ENCODE measurements at regions not wholly inside any gene's neighbourhood (a gene's known extent, or its start where the extent isn't known, plus 50 kb on each side); places are given as distances from the start of the nearest gene placed in this dataset.
"Not testable (repeated sequence)": the region's sequence is repeated elsewhere in the genome, so short reads cannot be mapped to it uniquely, and the experiment has no call there.

DNA sequence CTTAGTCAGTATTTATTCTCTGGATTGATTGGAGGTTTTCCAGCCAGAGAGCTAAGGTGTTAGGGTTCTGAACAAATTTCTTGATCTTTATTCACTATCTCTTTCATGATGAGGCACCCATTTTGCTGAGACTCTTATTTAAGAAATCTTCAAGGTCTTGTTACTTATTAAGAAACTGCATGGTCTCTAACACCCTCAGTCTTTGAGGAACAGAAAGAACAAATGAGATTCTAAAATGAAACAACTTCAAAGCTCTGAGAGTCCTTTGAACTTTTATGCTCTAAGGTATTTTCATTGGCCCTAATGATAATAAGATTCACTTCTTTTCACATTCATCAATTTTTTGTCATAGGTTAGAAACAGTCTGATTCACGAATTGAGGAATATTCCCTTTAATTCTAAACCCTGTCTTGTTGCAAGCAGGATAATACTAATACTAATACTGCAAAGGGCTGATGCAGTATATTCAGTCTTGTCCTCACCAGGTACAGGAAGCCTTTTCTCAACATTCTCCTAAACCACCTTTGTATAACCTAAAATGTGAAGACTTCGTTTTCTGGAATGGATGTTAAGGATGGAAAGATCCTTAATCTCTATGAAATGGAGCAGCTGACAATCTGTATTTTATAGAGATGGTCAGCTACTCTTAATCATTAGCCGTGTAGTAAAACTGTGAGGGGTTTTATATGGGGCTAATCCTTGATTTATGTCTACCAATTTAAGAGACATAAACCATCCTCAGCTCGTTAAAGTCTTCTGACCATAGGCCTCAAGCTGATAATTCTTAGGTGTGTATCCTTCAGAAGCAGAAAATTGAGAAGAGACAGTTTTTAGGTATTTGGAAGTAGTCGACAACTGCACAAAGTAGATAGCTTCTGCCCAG is 198.3 kb downstream of the OTOL1 start:
- no peak for DNase-seq

- no peak for DNase-seq
Observed at GRCh38 chr3:161695811-161696210, 199.2 kb downstream of the OTOL1 start.

GRCh38 chr3:161700998-161701397 is 204.4 kb downstream of the OTOL1 start:
- no peak for DNase-seq

GRCh38 chr3:161707253-161707652 is 210.6 kb downstream of the OTOL1 start:
- not testable (repeated sequence) for DNase-seq

DNA sequence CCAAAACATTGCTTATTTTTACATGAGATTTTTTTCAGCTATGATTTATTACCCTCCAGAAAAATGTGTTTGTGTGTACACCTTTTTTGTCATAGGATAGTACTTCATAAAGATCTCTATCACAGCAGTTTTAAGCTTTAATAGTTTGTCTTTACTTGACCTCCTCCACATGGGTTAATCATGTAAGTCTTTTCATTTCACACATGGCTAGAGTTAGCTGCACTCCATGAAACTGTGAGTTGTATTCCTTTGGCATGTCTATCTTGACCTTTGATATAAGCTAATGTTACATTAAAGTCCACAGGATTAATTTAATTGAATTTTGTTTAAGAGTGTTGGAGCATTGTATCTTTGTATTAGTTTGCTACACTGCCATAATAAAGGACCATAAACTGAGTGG is 217.1 kb downstream of the OTOL1 start:
- no peak for DNase-seq

DNA sequence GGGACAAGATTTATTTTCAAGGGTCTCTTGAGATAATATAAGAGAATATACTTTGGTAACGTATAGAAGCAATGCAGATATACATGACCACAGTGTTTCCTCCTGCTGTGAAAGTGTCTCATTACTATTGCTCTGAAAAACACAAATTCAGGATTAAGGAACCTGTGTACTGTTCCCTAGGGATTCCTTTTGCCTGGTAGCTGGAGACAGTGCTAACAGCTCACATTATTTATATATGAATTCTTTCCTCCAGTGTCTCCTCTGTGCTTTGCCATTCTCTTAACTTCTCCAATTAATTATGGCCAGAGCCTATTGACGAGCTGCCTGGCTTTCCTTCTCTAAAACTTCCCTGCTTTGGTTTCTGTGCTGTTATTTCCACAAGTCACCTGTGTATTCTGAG is 235.4 kb downstream of the OTOL1 start:
- no peak for DNase-seq

DNA sequence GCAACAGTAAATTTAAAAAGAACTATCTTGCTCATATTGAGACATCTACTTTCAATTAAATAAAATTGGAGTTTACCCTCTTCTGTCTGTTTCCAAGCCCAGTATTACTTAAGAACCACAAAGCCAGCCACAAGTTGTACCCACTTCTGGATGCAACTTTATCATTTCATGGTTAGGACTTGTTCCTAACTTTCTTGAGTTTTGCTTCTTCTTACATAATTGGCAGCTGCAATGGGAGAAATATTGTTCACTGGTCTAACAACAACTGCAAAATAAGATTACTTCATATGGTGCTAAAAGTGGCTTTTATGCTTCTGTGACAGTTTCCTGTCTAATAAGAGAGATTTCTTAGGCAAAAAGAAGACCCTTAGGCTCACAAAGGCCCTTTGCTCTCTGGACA is 240.6 kb downstream of the OTOL1 start:
- no peak for DNase-seq

DNA sequence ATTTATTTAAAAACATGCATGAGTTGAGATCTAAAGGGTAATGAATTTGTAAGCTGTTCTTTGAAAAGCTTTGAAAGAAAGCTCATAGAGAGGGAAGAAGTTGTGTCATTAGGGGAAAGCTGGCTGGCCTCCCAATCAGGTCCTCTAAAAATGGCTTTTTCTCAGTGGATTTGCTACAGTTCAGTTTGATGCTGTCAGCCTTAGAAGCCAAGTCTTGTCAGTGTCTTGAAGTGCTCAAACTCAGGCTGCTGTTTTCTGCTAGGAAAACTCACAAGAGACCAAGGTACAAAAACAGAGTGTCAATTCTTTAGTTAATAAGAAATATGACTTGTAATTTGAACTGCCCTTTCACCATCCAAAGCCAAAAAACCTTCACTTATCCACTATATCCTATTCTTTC is 243.8 kb downstream of the OTOL1 start:
- no peak for DNase-seq

GRCh38 chr3:161744366-161744765 is 247.8 kb downstream of the OTOL1 start:
- no peak for DNase-seq

DNA sequence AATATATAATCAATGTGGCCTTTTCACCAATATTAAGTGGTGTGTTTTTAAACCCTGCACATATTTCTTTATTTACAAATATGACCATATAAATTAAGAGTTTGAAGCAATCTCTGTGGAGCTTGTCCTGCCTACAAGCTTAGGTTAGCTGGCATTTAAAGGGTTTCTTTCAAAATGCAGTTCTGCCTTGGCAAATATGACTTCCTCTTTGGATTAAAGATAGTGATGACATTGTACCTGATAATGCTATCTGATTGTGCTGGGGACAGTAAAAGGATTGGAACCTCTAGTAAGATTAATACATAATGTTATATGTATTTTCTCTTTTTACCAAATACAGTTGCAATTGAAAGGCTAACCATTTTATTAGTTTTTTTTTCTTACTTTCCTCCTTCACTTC is 249.1 kb downstream of the OTOL1 start:
- DNase-seq, result no peak

- DNase-seq, result no peak
Observed at GRCh38 chr3:161748049-161748448, 251.4 kb downstream of the OTOL1 start.

DNA sequence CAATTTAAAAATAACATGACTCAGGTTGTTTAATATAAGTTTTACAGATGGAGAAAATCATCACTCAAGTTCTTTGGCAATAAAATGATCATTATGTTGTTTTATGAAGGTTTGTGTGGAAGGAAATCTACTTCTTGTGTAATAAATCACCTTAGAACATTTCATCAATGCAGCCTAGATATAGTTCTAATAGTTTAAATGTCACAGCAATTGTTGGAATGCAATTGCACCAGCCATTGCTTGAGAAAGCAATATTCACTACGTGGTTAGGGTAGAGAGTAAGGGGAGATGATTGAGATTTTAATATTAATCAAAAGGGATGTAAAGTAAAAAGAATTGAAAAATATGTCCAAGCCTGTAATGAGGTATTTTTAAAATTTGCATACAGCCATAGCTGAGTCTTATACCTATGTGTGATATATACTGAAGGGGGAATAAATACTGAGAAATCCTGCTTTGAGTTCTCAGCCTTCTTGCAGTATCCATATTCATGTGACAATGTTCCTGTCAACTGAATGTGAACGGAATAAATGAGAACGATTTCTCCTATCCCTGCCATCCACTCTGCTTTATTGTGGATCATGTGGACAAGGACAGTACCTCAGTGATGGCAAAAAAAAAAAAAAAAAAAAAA is 257.9 kb downstream of the OTOL1 start:
- no peak for DNase-seq

GRCh38 chr3:161759444-161759843 is 262.8 kb downstream of the OTOL1 start:
- no peak for DNase-seq

- DNase-seq, result no peak
Observed at GRCh38 chr3:161766331-161766730, 269.7 kb downstream of the OTOL1 start.

GRCh38 chr3:161770484-161771386 is 274.1 kb downstream of the OTOL1 start:
- peak; percentile 3 for DNase-seq

DNA sequence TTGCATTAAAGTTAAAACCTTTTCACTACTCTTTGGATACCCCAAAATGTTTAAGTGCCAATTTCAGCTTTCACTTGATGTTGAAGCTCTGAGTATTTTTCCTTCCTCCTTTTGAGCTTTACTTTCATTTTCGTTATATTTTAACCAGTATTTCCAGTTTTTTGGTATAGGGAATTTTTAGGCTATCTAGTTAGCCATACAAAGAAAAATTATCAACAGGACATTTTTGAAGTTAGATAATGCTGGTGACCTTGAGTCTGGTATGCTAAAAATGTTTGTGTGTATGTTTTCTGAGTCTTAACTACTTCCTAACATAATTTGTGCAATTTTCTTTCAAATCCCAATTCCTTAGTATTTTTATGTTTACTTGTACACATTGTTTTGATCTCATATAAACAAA is 284.8 kb downstream of the OTOL1 start:
- peak; percentile 35 for DNase-seq

DNA sequence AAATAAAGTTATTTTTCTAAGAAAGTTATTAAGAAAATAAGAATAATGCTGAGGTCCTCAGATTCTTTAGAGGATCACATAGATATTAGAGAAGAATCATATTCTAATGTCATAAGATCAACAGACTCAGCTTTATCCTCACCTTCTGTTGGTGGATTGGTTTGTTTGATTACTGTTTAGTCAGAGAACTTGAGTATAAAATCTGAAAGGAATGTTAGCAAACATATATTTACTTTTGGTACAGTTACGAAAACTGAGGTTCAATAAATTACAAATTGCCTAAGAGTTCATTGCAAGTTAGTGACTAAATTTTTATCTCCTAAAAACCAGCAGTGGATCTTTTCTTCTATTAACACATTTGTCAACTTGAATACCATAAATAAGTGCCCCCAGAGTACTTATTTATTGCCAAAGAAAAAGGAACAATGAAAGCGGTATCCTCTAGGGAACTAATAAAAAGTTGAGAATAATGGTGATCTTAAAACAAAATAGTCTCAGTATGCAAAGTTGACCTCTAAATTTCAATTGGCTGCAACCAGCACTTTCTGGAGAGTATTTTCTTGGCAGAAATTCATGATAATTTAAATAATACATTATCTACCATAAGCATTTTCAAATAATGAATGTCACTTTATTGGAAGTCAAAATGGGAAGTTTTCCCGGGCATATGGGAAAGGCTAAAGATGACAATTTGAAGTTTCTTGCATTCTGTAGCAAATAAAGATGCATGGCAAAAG is 296.8 kb downstream of the OTOL1 start:
- DNase-seq, result no peak

- DNase-seq, result no peak
Observed at GRCh38 chr3:161794551-161794950, 297.9 kb downstream of the OTOL1 start.

DNA sequence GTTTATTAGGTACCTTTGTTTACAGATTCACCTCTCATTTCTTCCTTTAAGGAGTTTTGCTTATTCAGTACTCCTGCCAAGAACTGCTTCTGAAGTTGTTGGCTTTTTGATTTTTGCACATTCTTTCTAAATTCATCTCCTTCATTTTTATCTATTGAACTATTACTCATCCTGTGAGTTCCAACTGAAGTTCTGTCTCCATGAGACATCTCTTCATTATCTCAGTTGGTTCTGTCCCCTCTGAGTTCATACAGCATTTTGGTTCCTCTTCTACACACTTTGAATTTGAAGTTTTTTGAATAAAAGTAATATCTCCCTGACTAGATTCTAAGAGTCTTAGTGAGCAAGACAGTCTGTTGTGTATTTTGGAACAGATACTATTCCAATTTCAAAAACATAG is 299.7 kb downstream of the OTOL1 start:
- DNase-seq, result no peak

DNA sequence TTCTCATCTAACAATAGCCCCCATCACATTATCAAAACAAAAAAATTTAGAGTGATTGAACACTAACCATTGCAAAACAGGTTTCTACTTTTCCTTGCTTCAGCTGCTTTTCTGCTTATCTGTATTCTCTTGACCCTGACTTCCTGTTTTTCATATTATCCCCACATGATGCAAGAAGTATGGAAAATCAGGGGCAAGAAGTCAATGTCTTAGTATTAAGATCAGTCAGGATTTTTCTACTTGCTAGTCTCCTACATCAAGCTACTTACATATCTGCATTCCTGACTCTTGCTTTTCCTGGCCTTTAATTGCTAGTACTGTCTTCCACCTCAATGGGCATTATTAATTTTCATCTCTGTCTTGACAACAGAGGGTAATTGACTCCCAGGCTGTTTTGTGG is 300.2 kb downstream of the OTOL1 start:
- DNase-seq, result peak; percentile 3

DNA sequence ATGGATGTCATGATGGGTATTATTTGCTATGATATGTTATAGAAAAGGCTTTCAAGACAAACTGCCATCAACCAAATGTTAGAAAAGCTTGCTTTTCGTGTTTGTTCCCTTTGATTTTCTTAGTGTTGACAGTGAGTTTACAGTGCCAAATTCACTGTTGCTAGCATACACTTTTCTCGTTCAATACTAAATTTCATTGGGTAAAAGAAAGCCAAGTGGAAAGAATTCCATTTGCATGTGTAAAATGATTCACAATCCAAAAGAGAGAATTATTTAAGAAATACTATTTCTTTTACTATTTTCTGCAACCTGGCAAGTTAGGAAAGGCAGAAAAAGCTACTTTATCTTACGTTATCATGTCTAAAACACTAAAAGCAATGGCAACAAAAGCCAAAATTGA is 301.4 kb downstream of the OTOL1 start:
- no peak for DNase-seq

DNA sequence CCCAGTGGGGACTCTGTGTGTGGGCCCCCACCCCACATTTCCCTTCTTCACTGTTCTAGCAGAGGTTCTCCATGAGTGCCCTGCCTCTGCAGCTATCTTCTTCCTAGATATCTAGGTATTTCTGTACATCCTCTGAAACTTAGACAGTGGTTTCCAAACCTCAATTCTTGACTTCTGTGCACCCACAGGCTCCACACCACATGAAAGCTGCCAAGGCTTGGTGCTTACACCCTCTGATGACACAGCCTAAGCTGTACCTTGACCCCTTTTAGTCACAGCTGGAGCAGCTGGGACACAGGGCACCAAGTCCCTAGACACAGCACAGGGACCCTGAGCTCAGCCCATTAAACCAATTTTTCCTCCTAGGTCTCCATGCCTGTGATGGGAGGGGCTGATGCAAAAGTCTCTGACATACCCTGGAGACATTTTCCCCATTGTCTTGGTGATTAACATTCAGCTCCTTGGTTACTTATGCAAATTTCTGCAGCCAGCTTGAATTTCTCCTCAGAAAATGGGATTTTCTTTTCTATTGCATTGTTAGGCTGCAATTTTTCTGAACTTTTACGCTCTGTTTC is 304.5 kb downstream of the OTOL1 start:
- no peak for DNase-seq

Measured in suppressor macrophage treated with lipopolysaccharide for 4 hours (primary cell).